ENCODE measurements at regions not wholly inside any gene's neighbourhood (a gene's known extent, or its start where the extent isn't known, plus 50 kb on each side); places are given as distances from the start of the nearest gene placed in this dataset.

DNA sequence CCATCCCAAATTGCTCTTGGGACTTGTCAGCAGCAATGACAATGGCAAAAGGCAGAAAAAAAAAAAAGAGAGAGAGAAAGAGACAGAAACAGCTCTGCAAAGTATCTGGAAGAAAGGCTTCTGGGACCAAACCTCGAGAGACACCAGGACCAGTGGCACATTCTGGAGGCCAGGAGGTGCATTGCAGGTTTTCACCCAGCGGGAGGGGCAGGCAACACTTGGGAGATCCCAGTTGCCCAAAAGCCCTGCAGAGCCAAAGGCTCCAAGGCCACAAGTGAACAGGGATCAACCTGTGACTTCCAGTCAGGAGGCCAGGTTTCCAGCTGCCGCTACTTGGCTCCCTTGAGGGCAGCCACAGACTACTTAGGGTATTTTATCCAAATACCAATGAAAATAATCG lies 110.8 kb upstream of the CDH5 start:
- no peak for TF ChIP-seq EP300 (IDR thresholded peaks at IDR 0.05; ENCODE audit: borderline replicate concordance in 1 of 2, low read depth in 2 of 2, low read length in 2 of 2)
- TF ChIP-seq, protein P1, sequence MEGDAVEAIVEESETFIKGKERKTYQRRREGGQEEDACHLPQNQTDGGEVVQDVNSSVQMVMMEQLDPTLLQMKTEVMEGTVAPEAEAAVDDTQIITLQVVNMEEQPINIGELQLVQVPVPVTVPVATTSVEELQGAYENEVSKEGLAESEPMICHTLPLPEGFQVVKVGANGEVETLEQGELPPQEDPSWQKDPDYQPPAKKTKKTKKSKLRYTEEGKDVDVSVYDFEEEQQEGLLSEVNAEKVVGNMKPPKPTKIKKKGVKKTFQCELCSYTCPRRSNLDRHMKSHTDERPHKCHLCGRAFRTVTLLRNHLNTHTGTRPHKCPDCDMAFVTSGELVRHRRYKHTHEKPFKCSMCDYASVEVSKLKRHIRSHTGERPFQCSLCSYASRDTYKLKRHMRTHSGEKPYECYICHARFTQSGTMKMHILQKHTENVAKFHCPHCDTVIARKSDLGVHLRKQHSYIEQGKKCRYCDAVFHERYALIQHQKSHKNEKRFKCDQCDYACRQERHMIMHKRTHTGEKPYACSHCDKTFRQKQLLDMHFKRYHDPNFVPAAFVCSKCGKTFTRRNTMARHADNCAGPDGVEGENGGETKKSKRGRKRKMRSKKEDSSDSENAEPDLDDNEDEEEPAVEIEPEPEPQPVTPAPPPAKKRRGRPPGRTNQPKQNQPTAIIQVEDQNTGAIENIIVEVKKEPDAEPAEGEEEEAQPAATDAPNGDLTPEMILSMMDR (IDR thresholded peaks at IDR 0.05; ENCODE audit: control extremely low read depth in 1 of 3, insufficient read depth in 1 of 3, low read depth in 1 of 3, low read length in 3 of 3): peak in 2 of 3 experiments; percentile 15 to 21; a peak in 2 of 4 replicates
- no peak for TF ChIP-seq TBP (IDR thresholded peaks at IDR 0.05; ENCODE audit: low read depth, low read length)
- no peak for TF ChIP-seq EZH2 (IDR thresholded peaks at IDR 0.05; ENCODE audit: low read depth, low read length, severe bottlenecking)
- no peak for TF ChIP-seq POLR2A (IDR thresholded peaks at IDR 0.05; ENCODE audit: control extremely low read depth in 1 of 2, low read depth in 2 of 2, low read length in 2 of 2)
- no peak for TF ChIP-seq YY1 (IDR thresholded peaks at IDR 0.05; ENCODE audit: low read depth, low read length)

Data from H1 (cell line).